GM12878 (cell line): ENCODE measurements at regions not wholly inside any gene's neighbourhood (a gene's known extent, or its start where the extent isn't known, plus 50 kb on each side); places are given as distances from the start of the nearest gene placed in this dataset. TPM values are rescaled to one million over a fixed set of nuclear protein-coding genes. Genes with fewer than 3 reads are reported as not detected.

ENCODE experiments used
- microRNA-seq: library from miRNA; unstranded; fragments of <30 nt; microRNA quantifications from one replicate; pipeline ENCODE4, GENCODE V29; 2018
- small RNA-seq: library from RNA; depleted of rRNA; stranded (forward); fragments of <200 nt; gene quantifications from one replicate; pipeline ENCODE3, GENCODE V24; 2014

Small RNAs in the stretch of these regions (microRNA-seq; reads per million reads assigned to microRNA genes)
- gene MIR320D2 = not detected

Small RNAs in the stretch of these regions (small RNA-seq; reads per million reads assigned to genes)
- not detected for gene MIR320D2
